ENCODE measurements at regions not wholly inside any gene's neighbourhood (a gene's known extent, or its start where the extent isn't known, plus 50 kb on each side); places are given as distances from the start of the nearest gene placed in this dataset.

- H3K9ac ChIP-seq, result no peak overlapping the region
- CTCF ChIA-PET, result no interaction called here
- POLR2A ChIA-PET, result no interaction called here
These were observed 73.3 kb upstream of the FSIP2 start for GRCh38 chr2:185665251-185665814.

DNA sequence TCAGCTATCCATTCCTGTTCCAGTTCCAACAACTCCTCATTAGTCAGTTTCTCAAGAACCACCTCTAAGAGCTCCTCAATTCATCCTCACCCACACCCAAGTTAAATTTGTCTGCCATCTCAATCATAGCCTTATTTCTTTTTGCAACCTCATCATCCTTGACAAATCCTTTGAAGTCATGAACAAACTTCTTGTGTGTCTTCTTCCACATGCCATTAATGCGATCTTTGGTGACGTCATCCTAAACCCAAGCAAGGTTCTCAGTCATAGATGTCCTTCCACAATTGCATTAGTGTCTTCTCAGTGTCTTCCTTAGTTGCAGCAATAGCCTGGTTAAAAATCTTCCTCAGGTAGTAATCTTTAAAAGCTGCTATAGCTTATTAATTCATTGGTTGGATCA is 71.2 kb upstream of the FSIP2 start:
- Histone ChIP-seq H3K36me3 (replicated peaks in 1 of 2; ENCODE audit: control insufficient read depth in 1 of 2, insufficient read depth in 2 of 2, low read length in 1 of 2) (no peaks in the 10 kb centered on the region), H3K9me3 (no peaks in the 10 kb centered on the region), H3K4me1 (ENCODE audit: control insufficient read depth in 1 of 2, insufficient read depth in 2 of 2, low read depth in 1 of 2, low read length in 1 of 2) (no peaks in the 10 kb centered on the region), H3F3A (replicated peaks; ENCODE audit: insufficient read depth) (no peaks in the 10 kb centered on the region), H3K4me3 (ENCODE audit: low read depth in 2 of 2, low read length in 1 of 2) (no peak overlapping the region), H3K9me2 (no peaks in the 10 kb centered on the region), H3K9ac (no peak overlapping the region), H3K4me2 (no peak overlapping the region), H3K27ac (ENCODE audit: low read depth in 2 of 2, low read length in 1 of 2) (no peak overlapping the region), H4K20me1 (ENCODE audit: insufficient read depth) (no peaks in the 10 kb centered on the region), H3K27me3 (ENCODE audit: insufficient read depth) (no peaks in the 10 kb centered on the region), H3K79me2 (ENCODE audit: insufficient read depth) (no peaks in the 10 kb centered on the region), H2AFZ (ENCODE audit: low read depth) (no peak overlapping the region)
- CTCF ChIA-PET, result no interaction called here
- 79% methylated on average over 2 of the region's 2 CpGs for WGBS (ENCODE audit: low lambda C conversion rate)
- POLR2A ChIA-PET, result no interaction called here
- no peak for DNase-seq
- TF ChIP-seq RCOR1 (IDR thresholded peaks at IDR 0.05; ENCODE audit: low read length), result no peak
- TF ChIP-seq, protein P1, sequence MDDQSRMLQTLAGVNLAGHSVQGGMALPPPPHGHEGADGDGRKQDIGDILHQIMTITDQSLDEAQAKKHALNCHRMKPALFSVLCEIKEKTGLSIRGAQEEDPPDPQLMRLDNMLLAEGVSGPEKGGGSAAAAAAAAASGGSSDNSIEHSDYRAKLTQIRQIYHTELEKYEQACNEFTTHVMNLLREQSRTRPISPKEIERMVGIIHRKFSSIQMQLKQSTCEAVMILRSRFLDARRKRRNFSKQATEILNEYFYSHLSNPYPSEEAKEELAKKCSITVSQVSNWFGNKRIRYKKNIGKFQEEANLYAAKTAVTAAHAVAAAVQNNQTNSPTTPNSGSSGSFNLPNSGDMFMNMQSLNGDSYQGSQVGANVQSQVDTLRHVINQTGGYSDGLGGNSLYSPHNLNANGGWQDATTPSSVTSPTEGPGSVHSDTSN (IDR thresholded peaks at IDR 0.05), result no peak
- no peak for TF ChIP-seq FOXJ3 (CRISPR knock-in tag; IDR thresholded peaks at IDR 0.05)

More at GRCh38 chr2:185665251-185665814, 73.3 kb upstream of the FSIP2 start:
- no peaks in the 10 kb centered on the region for H3K4me1 ChIP-seq (ENCODE audit: control insufficient read depth in 1 of 2, insufficient read depth in 2 of 2, low read depth in 1 of 2, low read length in 1 of 2)
- H3K27me3 ChIP-seq (ENCODE audit: insufficient read depth), result no peaks in the 10 kb centered on the region
- WGBS (ENCODE audit: low lambda C conversion rate), result 39% methylated on average over 2 of the region's 2 CpGs
- no peaks in the 10 kb centered on the region for H3F3A ChIP-seq (replicated peaks; ENCODE audit: insufficient read depth)
- H2AFZ ChIP-seq (ENCODE audit: low read depth), result no peak overlapping the region
- H4K20me1 ChIP-seq (ENCODE audit: insufficient read depth), result no peaks in the 10 kb centered on the region
- TF ChIP-seq EP300 (IDR thresholded peaks at IDR 0.05; ENCODE audit: borderline replicate concordance in 1 of 2, low read depth in 1 of 2, low read length in 1 of 2) (no peak), TCF12 (IDR thresholded peaks at IDR 0.05) (no peak), SMC3 (IDR thresholded peaks at IDR 0.05; ENCODE audit: low read depth, low read length) (no peak), MXI1 (IDR thresholded peaks at IDR 0.05; ENCODE audit: low read depth, low read length) (no peak), GATA2 (CRISPR knock-in tag; IDR thresholded peaks at IDR 0.05) (no peak), RCOR1 (IDR thresholded peaks at IDR 0.05; ENCODE audit: low read length) (no peak), POLR2AphosphoS5 (IDR thresholded peaks at IDR 0.05; ENCODE audit: low read depth, low read length) (no peak), CHD2 (IDR thresholded peaks at IDR 0.05; ENCODE audit: low read length, partially characterized antibody) (no peak)
- TF ChIP-seq, protein P2, sequence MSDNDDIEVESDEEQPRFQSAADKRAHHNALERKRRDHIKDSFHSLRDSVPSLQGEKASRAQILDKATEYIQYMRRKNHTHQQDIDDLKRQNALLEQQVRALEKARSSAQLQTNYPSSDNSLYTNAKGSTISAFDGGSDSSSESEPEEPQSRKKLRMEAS (IDR thresholded peaks at IDR 0.05; ENCODE audit: low read depth), result no peak
- H3K4me2 ChIP-seq, result no peak overlapping the region
- H3K9me3 ChIP-seq, result no peaks in the 10 kb centered on the region
- H3K79me2 ChIP-seq (ENCODE audit: insufficient read depth), result no peaks in the 10 kb centered on the region
- H3K9me2 ChIP-seq, result no peaks in the 10 kb centered on the region
- H3K36me3 ChIP-seq (replicated peaks in 1 of 2; ENCODE audit: control insufficient read depth in 1 of 2, insufficient read depth in 2 of 2, low read length in 1 of 2), result no peaks in the 10 kb centered on the region
- H3K27ac ChIP-seq (ENCODE audit: low read depth in 2 of 2, low read length in 1 of 2), result no peak overlapping the region
- no peak overlapping the region for H3K4me3 ChIP-seq (ENCODE audit: low read depth in 2 of 2, low read length in 1 of 2)
- DNase-seq, result no peak

DNA sequence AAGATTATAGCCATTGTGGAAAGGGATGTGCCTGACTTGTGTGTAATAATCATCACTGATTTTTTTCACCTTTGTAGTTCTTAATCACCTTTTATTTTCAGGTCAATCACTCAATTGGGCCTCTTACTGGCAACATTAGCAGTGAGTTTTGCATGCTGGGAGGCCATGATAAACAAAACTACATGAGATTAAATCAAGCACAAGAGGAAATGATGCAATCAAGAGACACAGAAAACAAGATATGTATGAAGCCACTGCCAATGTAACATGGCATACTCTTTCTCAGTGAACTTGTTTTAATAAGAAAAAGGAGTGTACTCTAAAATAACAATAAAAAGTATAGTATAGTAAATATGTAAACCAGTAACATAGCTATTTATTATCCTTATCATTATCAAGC is 69.9 kb upstream of the FSIP2 start:
- no peak overlapping the region for H3K4me3 ChIP-seq (ENCODE audit: low read depth in 2 of 2, low read length in 1 of 2)
- H3K4me1 ChIP-seq (ENCODE audit: control insufficient read depth in 1 of 2, insufficient read depth in 2 of 2, low read depth in 1 of 2, low read length in 1 of 2), result no peaks in the 10 kb centered on the region
- H3K4me2 ChIP-seq, result no peak overlapping the region
- H3K36me3 ChIP-seq (replicated peaks in 1 of 2; ENCODE audit: control insufficient read depth in 1 of 2, insufficient read depth in 2 of 2, low read length in 1 of 2), result no peaks in the 10 kb centered on the region
- H3K79me2 ChIP-seq (ENCODE audit: insufficient read depth), result no peaks in the 10 kb centered on the region
- H3K9ac ChIP-seq, result no peak overlapping the region
- TF ChIP-seq, protein P2 (IDR thresholded peaks at IDR 0.05; ENCODE audit: low read depth), result no peak
- no peak for TF ChIP-seq ELF1 (IDR thresholded peaks at IDR 0.05)
- no peak for TF ChIP-seq TAF1 (IDR thresholded peaks at IDR 0.05; ENCODE audit: borderline replicate concordance, low read depth, low read length)
- no peak for TF ChIP-seq SMC3 (IDR thresholded peaks at IDR 0.05; ENCODE audit: low read depth, low read length)
- TF ChIP-seq RFX5 (IDR thresholded peaks at IDR 0.05; ENCODE audit: low read length), result no peak
- TF ChIP-seq FOSL2 (IDR thresholded peaks at IDR 0.05; ENCODE audit: borderline replicate concordance, low read depth), result no peak
- TF ChIP-seq CTCF (IDR thresholded peaks at IDR 0.05), result no peak
- DNase-seq, result no peak
- no peaks in the 10 kb centered on the region for H4K20me1 ChIP-seq (ENCODE audit: insufficient read depth)
- POLR2A ChIA-PET, result no interaction called here
- no peak overlapping the region for H3K27ac ChIP-seq (ENCODE audit: low read depth in 2 of 2, low read length in 1 of 2)
- CTCF ChIA-PET, result no interaction called here
- no peaks in the 10 kb centered on the region for H3K9me2 ChIP-seq
- H3F3A ChIP-seq (replicated peaks; ENCODE audit: insufficient read depth), result no peaks in the 10 kb centered on the region
- H2AFZ ChIP-seq (ENCODE audit: low read depth), result 0 out of 2 replicates have a peak overlapping the region, but pooled peaks have one; percentile 8
- H3K27me3 ChIP-seq (ENCODE audit: insufficient read depth), result no peaks in the 10 kb centered on the region
- H3K9me3 ChIP-seq, result no peaks in the 10 kb centered on the region
